Activated CD4-positive, alpha-beta T cell treated with anti-CD3 and anti-CD28 coated beads for 36 hours (primary cell): ENCODE measurements at regions not wholly inside any gene's neighbourhood (a gene's known extent, or its start where the extent isn't known, plus 50 kb on each side); places are given as distances from the start of the nearest gene placed in this dataset.

Experiments
- ATAC-seq: fragments of 200-7000 bp; cut with Tn5 transposase; one replicate; pipeline ENCODE4 v1.10.0; 2021; ENCODE audit warnings: mild to moderate bottlenecking, moderate library complexity
- CTCF ChIA-PET: fragments of 350-600 bp; sonication (Branson Sonifier 250); formaldehyde crosslinking; loops from one replicate; lab custom pipeline; 2021; ENCODE audit warnings: antibody characterized with exemption; lab: Charles Lee
- POLR2A ChIA-PET: fragments of 350-600 bp; sonication (Branson Sonifier 250); formaldehyde crosslinking; loops from one replicate; lab custom pipeline; 2021; ENCODE audit warnings: antibody characterized with exemption, inconsistent platforms; lab: Charles Lee
- DNase-seq: peaks from one replicate; pipeline ENCODE4 v3.0.0-alpha.2; 2020
- H3K27ac Mint-ChIP-seq: one replicate; pipeline ENCODE4 v1.8.0; 2021; ENCODE audit warnings: mixed read lengths
- H3K27me3 Mint-ChIP-seq: one replicate; pipeline ENCODE4 v1.8.0; 2021; ENCODE audit warnings: mixed read lengths
- H3K36me3 Mint-ChIP-seq: one replicate; pipeline ENCODE4 v1.8.0; 2021; ENCODE audit warnings: low read depth, mixed read lengths
- H3K4me1 Mint-ChIP-seq: one replicate; pipeline ENCODE4 v1.8.0; 2021; ENCODE audit warnings: mixed read lengths
- H3K4me3 Mint-ChIP-seq: one replicate; pipeline ENCODE4 v1.8.0; 2021; ENCODE audit warnings: mild to moderate bottlenecking, moderate library complexity, mixed read lengths
- H3K9me3 Mint-ChIP-seq: one replicate; pipeline ENCODE4 v1.8.0; 2021; ENCODE audit warnings: low read depth, mixed read lengths
- intact Hi-C, 2 experiments: fragments of 100-400 bp; cut with DNase I in 1 of 2; cut with micrococcal nuclease in 1 of 2; formaldehyde crosslinking; loops; one replicate each; pipeline versions ENCODE4 v1.14.2 to v1.15.1; 2022 to 2024; cut with DNase I, micrococcal nuclease

- intact Hi-C loops = no loop called here
- no peak overlapping the region for H3K27ac Mint-ChIP-seq
- ChIA-PET CTCF (no interaction called here), POLR2A (no interaction called here)
- H3K4me3 Mint-ChIP-seq = no peak overlapping the region
- peaks cover 9% of the 10 kb centered on the region for H3K9me3 Mint-ChIP-seq
- H3K36me3 Mint-ChIP-seq = no peaks in the 10 kb centered on the region
- DNase-seq = no peak
- no peaks in the 10 kb centered on the region for H3K4me1 Mint-ChIP-seq
- no peak for ATAC-seq
- no peaks in the 10 kb centered on the region for H3K27me3 Mint-ChIP-seq
Measured at GRCh38 chr4:57628004-57628403, 517.8 kb upstream of the IGFBP7 start.

GRCh38 chr4:57614257-57614932 is 504.2 kb upstream of the IGFBP7 start:
- intact Hi-C loops = no loop called here
- ATAC-seq (no peak), DNase-seq (no peak)
- no peaks in the 10 kb centered on the region for H3K4me1 Mint-ChIP-seq
- no peaks in the 10 kb centered on the region for H3K27me3 Mint-ChIP-seq
- no peaks in the 10 kb centered on the region for H3K36me3 Mint-ChIP-seq
- H3K9me3 Mint-ChIP-seq = peaks cover 2% of the 10 kb centered on the region
- CTCF ChIA-PET = interaction anchor here (1.0 kb wide), 2 partner anchors 10 to 12 kb away, joined by 3 read pairs; no protein-coding TSS in a partner anchor
- H3K27ac Mint-ChIP-seq = no peak overlapping the region
- POLR2A ChIA-PET = no interaction called here
- H3K4me3 Mint-ChIP-seq = no peak overlapping the region

GRCh38 chr4:57612279-57612678 is 502.1 kb upstream of the IGFBP7 start:
- Mint-ChIP-seq H3K27me3 (no peaks in the 10 kb centered on the region), H3K4me1 (no peaks in the 10 kb centered on the region), H3K4me3 (no peak overlapping the region), H3K9me3 (no peaks in the 10 kb centered on the region), H3K36me3 (no peaks in the 10 kb centered on the region), H3K27ac (no peak overlapping the region)
- CTCF ChIA-PET = no interaction called here
- POLR2A ChIA-PET = no interaction called here
- DNase-seq (no peak), ATAC-seq (no peak)
- intact Hi-C loops = no loop called here

GRCh38 chr4:57607566-57608180 is 497.5 kb upstream of the IGFBP7 start:
- ChIA-PET POLR2A (no interaction called here), CTCF (interaction anchor here (0.7 kb wide), 1 partner anchor 331 kb away, joined by 3 read pairs; no protein-coding TSS in a partner anchor)
- intact Hi-C loops = no loop called here
- no peaks in the 10 kb centered on the region for H3K9me3 Mint-ChIP-seq
- H3K4me3 Mint-ChIP-seq = no peak overlapping the region
- ATAC-seq (no peak), DNase-seq (no peak)
- H3K4me1 Mint-ChIP-seq = no peaks in the 10 kb centered on the region
- no peak overlapping the region for H3K27ac Mint-ChIP-seq
- H3K27me3 Mint-ChIP-seq = no peaks in the 10 kb centered on the region
- no peaks in the 10 kb centered on the region for H3K36me3 Mint-ChIP-seq

GRCh38 chr4:57605376-57605775 is 495.2 kb upstream of the IGFBP7 start:
- Mint-ChIP-seq H3K4me3 (no peak overlapping the region), H3K36me3 (no peaks in the 10 kb centered on the region), H3K4me1 (no peaks in the 10 kb centered on the region), H3K9me3 (peaks cover 3% of the 10 kb centered on the region), H3K27ac (no peak overlapping the region), H3K27me3 (no peaks in the 10 kb centered on the region)
- intact Hi-C loops = no loop called here
- DNase-seq = no peak
- CTCF ChIA-PET = interaction anchor here (1.0 kb wide), 1 partner anchor 8 kb away, joined by 3 read pairs; no protein-coding TSS in a partner anchor
- ATAC-seq = no peak
- POLR2A ChIA-PET = no interaction called here

- Mint-ChIP-seq H3K36me3 (no peaks in the 10 kb centered on the region), H3K27ac (no peak overlapping the region), H3K9me3 (peaks cover 3% of the 10 kb centered on the region), H3K4me1 (no peaks in the 10 kb centered on the region), H3K27me3 (no peaks in the 10 kb centered on the region), H3K4me3 (no peak overlapping the region)
- CTCF ChIA-PET = no interaction called here
- DNase-seq (no peak), ATAC-seq (no peak)
- POLR2A ChIA-PET = no interaction called here
- intact Hi-C loops = no loop called here
Measured at GRCh38 chr4:57602141-57602540, 492.0 kb upstream of the IGFBP7 start.

- intact Hi-C loops = no loop called here
- Mint-ChIP-seq H3K4me1 (no peaks in the 10 kb centered on the region), H3K36me3 (no peaks in the 10 kb centered on the region), H3K27me3 (no peaks in the 10 kb centered on the region), H3K4me3 (no peak overlapping the region), H3K27ac (no peak overlapping the region), H3K9me3 (peaks cover 2% of the 10 kb centered on the region)
- ATAC-seq = no peak
- DNase-seq = no peak
- ChIA-PET CTCF (interaction anchor here (1.2 kb wide), 1 partner anchor 94 kb away, joined by 4 read pairs; no protein-coding TSS in a partner anchor), POLR2A (no interaction called here)
Measured at GRCh38 chr4:57591073-57591472, 480.9 kb upstream of the IGFBP7 start.

- Mint-ChIP-seq H3K27me3 (no peaks in the 10 kb centered on the region), H3K27ac (no peak overlapping the region), H3K4me3 (no peak overlapping the region), H3K4me1 (no peaks in the 10 kb centered on the region), H3K9me3 (peaks cover 2% of the 10 kb centered on the region), H3K36me3 (no peaks in the 10 kb centered on the region)
- intact Hi-C loops = no loop called here
- ChIA-PET CTCF (no interaction called here), POLR2A (interaction anchor here (0.6 kb wide), 1 partner anchor 603 kb away, joined by 8 read pairs; no protein-coding TSS in a partner anchor)
- DNase-seq (no peak), ATAC-seq (no peak)
Measured at GRCh38 chr4:57588557-57588956, 478.4 kb upstream of the IGFBP7 start.

GRCh38 chr4:57580710-57581599 is 470.8 kb upstream of the IGFBP7 start:
- H3K27ac Mint-ChIP-seq = no peak overlapping the region
- ChIA-PET CTCF (no interaction called here), POLR2A (no interaction called here)
- DNase-seq = no peak
- intact Hi-C loops = no loop called here
- H3K4me1 Mint-ChIP-seq = no peaks in the 10 kb centered on the region
- ATAC-seq = no peak
- no peaks in the 10 kb centered on the region for H3K36me3 Mint-ChIP-seq
- no peaks in the 10 kb centered on the region for H3K27me3 Mint-ChIP-seq
- H3K4me3 Mint-ChIP-seq = no peak overlapping the region
- no peaks in the 10 kb centered on the region for H3K9me3 Mint-ChIP-seq

GRCh38 chr4:57575426-57575825 is 465.2 kb upstream of the IGFBP7 start:
- no peaks in the 10 kb centered on the region for H3K4me1 Mint-ChIP-seq
- intact Hi-C loops = no loop called here
- no peak for DNase-seq
- H3K27ac Mint-ChIP-seq = no peak overlapping the region
- no peaks in the 10 kb centered on the region for H3K36me3 Mint-ChIP-seq
- no peaks in the 10 kb centered on the region for H3K27me3 Mint-ChIP-seq
- no peak overlapping the region for H3K4me3 Mint-ChIP-seq
- ATAC-seq = no peak
- ChIA-PET POLR2A (no interaction called here), CTCF (no interaction called here)
- peaks cover under 1% of the 10 kb centered on the region for H3K9me3 Mint-ChIP-seq

GRCh38 chr4:57554556-57555092 is 444.4 kb upstream of the IGFBP7 start:
- Mint-ChIP-seq H3K27ac (no peak overlapping the region), H3K4me3 (no peak overlapping the region), H3K9me3 (peaks cover 6% of the 10 kb centered on the region), H3K36me3 (no peaks in the 10 kb centered on the region), H3K27me3 (no peaks in the 10 kb centered on the region), H3K4me1 (no peaks in the 10 kb centered on the region)
- DNase-seq (no peak), ATAC-seq (no peak)
- intact Hi-C loops = no loop called here
- CTCF ChIA-PET = no interaction called here
- POLR2A ChIA-PET = no interaction called here
